ENCODE measurements at regions not wholly inside any gene's neighbourhood (a gene's known extent, or its start where the extent isn't known, plus 50 kb on each side); places are given as distances from the start of the nearest gene placed in this dataset.

- TF ChIP-seq CTCF (IDR thresholded peaks at IDR 0.05) = peak; percentile 66
- no peak for TF ChIP-seq EZH2 (IDR thresholded peaks at IDR 0.05)
Measured at GRCh38 chr3:66858656-66859381, 139.3 kb upstream of the KBTBD8 start.

All from neural progenitor cell (in vitro differentiated cells).